ENCODE measurements at regions not wholly inside any gene's neighbourhood (a gene's known extent, or its start where the extent isn't known, plus 50 kb on each side); places are given as distances from the start of the nearest gene placed in this dataset.

DNA sequence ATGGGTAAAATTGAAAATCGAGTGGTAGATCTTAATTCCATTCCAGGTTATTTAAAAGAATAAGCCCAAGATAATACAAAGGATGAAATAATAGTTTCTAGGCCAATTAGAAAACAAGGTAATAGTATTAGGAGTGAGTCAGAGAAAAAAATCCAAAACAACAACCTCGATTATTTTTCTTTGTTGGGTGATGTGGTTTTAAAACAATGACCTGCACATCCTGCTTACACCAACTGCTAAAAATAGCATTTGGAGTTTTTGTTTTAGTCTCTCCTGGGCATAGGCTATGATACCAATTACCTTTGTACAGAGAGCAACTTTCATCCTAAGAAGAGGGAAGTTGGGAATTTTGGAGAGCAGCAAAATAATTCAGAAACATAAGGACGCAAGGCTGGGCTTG, 101.7 kb upstream of the MYO10 start:
- Histone ChIP-seq H4K20me1 (ENCODE audit: insufficient read depth, low read length) (no peaks in the 10 kb centered on the region), H3K9ac (ENCODE audit: low read length) (no peak overlapping the region), H3K9me3 (replicated peaks; ENCODE audit: insufficient read depth, low read length) (no peaks in the 10 kb centered on the region), H3K4me3 (ENCODE audit: low read length) (no peak overlapping the region), H3F3A (ENCODE audit: insufficient read depth, low read length) (no peaks in the 10 kb centered on the region), H3K27me3 (replicated peaks; ENCODE audit: insufficient read depth, low read length) (no peaks in the 10 kb centered on the region), H3K4me1 (ENCODE audit: low read length) (no peaks in the 10 kb centered on the region), H3K36me3 (replicated peaks; ENCODE audit: insufficient read depth, low read length) (no peaks in the 10 kb centered on the region), H3K79me2 (ENCODE audit: low read length) (no peaks in the 10 kb centered on the region), H3K27ac (ENCODE audit: low read length) (no peak overlapping the region), H2AFZ (ENCODE audit: low read length) (no peak overlapping the region), H3K9me2 (replicated peaks; ENCODE audit: insufficient read depth, low read length) (no peaks in the 10 kb centered on the region), H3K4me2 (ENCODE audit: low read depth, low read length) (no peak overlapping the region)
- TF ChIP-seq, protein P1, sequence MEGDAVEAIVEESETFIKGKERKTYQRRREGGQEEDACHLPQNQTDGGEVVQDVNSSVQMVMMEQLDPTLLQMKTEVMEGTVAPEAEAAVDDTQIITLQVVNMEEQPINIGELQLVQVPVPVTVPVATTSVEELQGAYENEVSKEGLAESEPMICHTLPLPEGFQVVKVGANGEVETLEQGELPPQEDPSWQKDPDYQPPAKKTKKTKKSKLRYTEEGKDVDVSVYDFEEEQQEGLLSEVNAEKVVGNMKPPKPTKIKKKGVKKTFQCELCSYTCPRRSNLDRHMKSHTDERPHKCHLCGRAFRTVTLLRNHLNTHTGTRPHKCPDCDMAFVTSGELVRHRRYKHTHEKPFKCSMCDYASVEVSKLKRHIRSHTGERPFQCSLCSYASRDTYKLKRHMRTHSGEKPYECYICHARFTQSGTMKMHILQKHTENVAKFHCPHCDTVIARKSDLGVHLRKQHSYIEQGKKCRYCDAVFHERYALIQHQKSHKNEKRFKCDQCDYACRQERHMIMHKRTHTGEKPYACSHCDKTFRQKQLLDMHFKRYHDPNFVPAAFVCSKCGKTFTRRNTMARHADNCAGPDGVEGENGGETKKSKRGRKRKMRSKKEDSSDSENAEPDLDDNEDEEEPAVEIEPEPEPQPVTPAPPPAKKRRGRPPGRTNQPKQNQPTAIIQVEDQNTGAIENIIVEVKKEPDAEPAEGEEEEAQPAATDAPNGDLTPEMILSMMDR (IDR thresholded peaks at IDR 0.05; ENCODE audit: low read length): no peak
- no peak for TF ChIP-seq EZH2phosphoT487 (IDR thresholded peaks at IDR 0.05; ENCODE audit: low read length)
- no peak for TF ChIP-seq EZH2 (optimal IDR thresholded peaks at IDR 0.05; ENCODE audit: low read depth, low read length)
- DNase-seq: peak; percentile 47

DNA sequence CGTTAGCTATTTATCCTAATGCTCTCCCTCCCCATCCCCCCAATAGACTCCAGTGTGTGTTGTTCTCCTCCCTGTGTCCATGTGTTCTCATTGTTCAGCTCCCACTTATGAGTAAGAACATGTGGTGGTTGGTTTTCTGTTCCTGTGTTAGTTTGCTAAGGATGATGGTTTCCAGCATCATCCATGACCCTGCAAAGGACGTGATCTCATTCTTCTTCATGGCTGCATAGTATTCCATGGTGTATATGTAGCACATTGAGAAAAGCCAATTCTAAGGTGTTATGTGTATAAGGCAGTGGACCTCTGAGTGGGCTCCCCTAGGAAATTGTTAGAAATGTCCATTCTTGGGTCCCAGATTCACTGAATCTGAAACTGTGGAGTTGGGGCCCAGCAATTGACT, 103.1 kb upstream of the MYO10 start:
- H3K27me3 ChIP-seq (replicated peaks; ENCODE audit: insufficient read depth, low read length): no peaks in the 10 kb centered on the region
- no peaks in the 10 kb centered on the region for H3K9me2 ChIP-seq (replicated peaks; ENCODE audit: insufficient read depth, low read length)
- H3K4me2 ChIP-seq (ENCODE audit: low read depth, low read length): no peak overlapping the region
- no peaks in the 10 kb centered on the region for H3K36me3 ChIP-seq (replicated peaks; ENCODE audit: insufficient read depth, low read length)
- H3F3A ChIP-seq (ENCODE audit: insufficient read depth, low read length): no peaks in the 10 kb centered on the region
- H3K4me1 ChIP-seq (ENCODE audit: low read length): no peaks in the 10 kb centered on the region
- H3K4me3 ChIP-seq (ENCODE audit: low read length): no peak overlapping the region
- H3K9me3 ChIP-seq (replicated peaks; ENCODE audit: insufficient read depth, low read length): no peaks in the 10 kb centered on the region
- no peak for DNase-seq
- H2AFZ ChIP-seq (ENCODE audit: low read length): no peak overlapping the region
- H3K9ac ChIP-seq (ENCODE audit: low read length): no peak overlapping the region
- H3K79me2 ChIP-seq (ENCODE audit: low read length): no peaks in the 10 kb centered on the region
- no peak overlapping the region for H3K27ac ChIP-seq (ENCODE audit: low read length)
- TF ChIP-seq, protein P1 (IDR thresholded peaks at IDR 0.05; ENCODE audit: low read length): no peak
- no peak for TF ChIP-seq EZH2phosphoT487 (IDR thresholded peaks at IDR 0.05; ENCODE audit: low read length)
- H4K20me1 ChIP-seq (ENCODE audit: insufficient read depth, low read length): no peaks in the 10 kb centered on the region

DNA sequence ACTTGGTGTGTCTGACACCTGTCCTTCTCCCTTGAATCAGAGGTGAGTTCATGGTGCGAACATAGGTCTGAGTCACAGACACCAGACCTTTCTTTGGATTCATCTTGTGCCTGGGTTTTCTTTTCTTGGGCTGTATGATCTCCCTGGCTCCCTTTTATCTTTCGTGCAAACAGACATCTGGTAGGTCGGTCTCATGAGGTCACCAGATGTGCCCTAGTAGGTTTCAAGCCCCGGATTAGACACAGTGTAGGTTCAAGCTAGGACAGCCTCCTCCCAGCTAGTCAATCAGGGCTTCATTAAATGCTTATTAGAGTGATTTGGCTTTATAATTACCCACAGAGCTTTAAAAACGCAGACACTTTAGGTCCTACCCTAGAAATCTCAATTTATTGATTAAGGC, 106.0 kb upstream of the MYO10 start:
- H3K9me3 ChIP-seq (replicated peaks; ENCODE audit: insufficient read depth, low read length): no peaks in the 10 kb centered on the region
- no peaks in the 10 kb centered on the region for H3K27me3 ChIP-seq (replicated peaks; ENCODE audit: insufficient read depth, low read length)
- no peaks in the 10 kb centered on the region for H3K4me1 ChIP-seq (ENCODE audit: low read length)
- TF ChIP-seq EZH2phosphoT487 (IDR thresholded peaks at IDR 0.05; ENCODE audit: low read length) (no peak), EZH2 (optimal IDR thresholded peaks at IDR 0.05; ENCODE audit: low read depth, low read length) (no peak)
- TF ChIP-seq, protein P1 (IDR thresholded peaks at IDR 0.05; ENCODE audit: low read length): no peak
- no peak overlapping the region for H3K4me2 ChIP-seq (ENCODE audit: low read depth, low read length)
- no peak for DNase-seq
- no peak overlapping the region for H3K27ac ChIP-seq (ENCODE audit: low read length)
- H3K9ac ChIP-seq (ENCODE audit: low read length): no peak overlapping the region
- H3K79me2 ChIP-seq (ENCODE audit: low read length): no peaks in the 10 kb centered on the region
- H3K4me3 ChIP-seq (ENCODE audit: low read length): no peak overlapping the region
- no peaks in the 10 kb centered on the region for H4K20me1 ChIP-seq (ENCODE audit: insufficient read depth, low read length)
- no peaks in the 10 kb centered on the region for H3F3A ChIP-seq (ENCODE audit: insufficient read depth, low read length)
- no peaks in the 10 kb centered on the region for H3K9me2 ChIP-seq (replicated peaks; ENCODE audit: insufficient read depth, low read length)
- no peak overlapping the region for H2AFZ ChIP-seq (ENCODE audit: low read length)
- no peaks in the 10 kb centered on the region for H3K36me3 ChIP-seq (replicated peaks; ENCODE audit: insufficient read depth, low read length)
